Lower leg skin (tissue), 4 donors: ENCODE measurements at regions not wholly inside any gene's neighbourhood (a gene's known extent, or its start where the extent isn't known, plus 50 kb on each side); places are given as distances from the start of the nearest gene placed in this dataset.

ENCODE experiments used
- DNase-seq, 2 donors: peaks; one replicate each; pipeline ENCODE4 v3.0.0-alpha.2; 2019; ENCODE audit warnings: low spot score in 2 of 2
- H3K4me3 ChIP-seq: fragments of 200-600 bp; sonication (generic); 2 replicates; pipeline ENCODE4 v1.5.1; 2017; ENCODE audit warnings: mild to moderate bottlenecking, low read depth; ENCODE audit not compliant: poor library complexity, severe bottlenecking
- POLR2A ChIP-seq, 2 donors: fragments of 450-650 bp; IDR thresholded peaks; one replicate each; pipeline ENCODE4 v1.6.1; 2016 to 2017; ENCODE audit warnings: antibody characterized with exemption in 2 of 2, mild to moderate bottlenecking in 1 of 2, moderate library complexity in 1 of 2
- WGBS, 2 donors: methylation state at CpG; one replicate each; pipeline ENCODE4 v1.1.5; 2018; 5-methylcytosine and 5-hydroxymethylcytosine counted together
- intact Hi-C: fragments of 100-400 bp; cut with DNase I; formaldehyde crosslinking; loops from one replicate; pipeline ENCODE4 v1.15.0; 2023; ENCODE audit warnings: low total_unique reads
- TF ChIP-seq, protein P1 (sequence below), 3 donors: fragments of 450-650 bp; IDR thresholded peaks; one replicate each; pipeline ENCODE4 v1.5.1; 2016; ENCODE audit warnings: antibody characterized with exemption in 3 of 3, mild to moderate bottlenecking in 3 of 3, moderate library complexity in 2 of 3

DNA sequence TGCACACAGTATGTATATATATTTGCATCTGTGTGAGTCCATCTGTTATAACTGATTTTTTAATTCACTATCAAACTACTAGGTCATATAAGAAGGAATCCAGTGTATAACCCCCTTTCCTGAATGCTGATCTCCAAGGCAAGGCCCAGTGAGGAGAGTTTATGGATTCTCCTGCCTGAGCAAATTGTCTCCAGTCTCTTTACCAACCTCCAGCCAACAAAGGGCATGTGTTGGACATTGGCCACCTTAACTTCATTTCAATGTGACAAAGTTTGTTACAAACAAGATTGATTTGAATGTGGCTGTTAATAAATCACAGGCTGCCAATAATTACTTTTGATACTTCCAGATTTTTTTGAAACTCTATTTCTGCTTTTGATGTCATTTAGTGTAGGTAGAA, 191.6 kb downstream of the HAO1 start:
- H3K4me3 ChIP-seq, result no peak overlapping the region
- intact Hi-C loops, result no loop called here
- TF ChIP-seq, protein P1, sequence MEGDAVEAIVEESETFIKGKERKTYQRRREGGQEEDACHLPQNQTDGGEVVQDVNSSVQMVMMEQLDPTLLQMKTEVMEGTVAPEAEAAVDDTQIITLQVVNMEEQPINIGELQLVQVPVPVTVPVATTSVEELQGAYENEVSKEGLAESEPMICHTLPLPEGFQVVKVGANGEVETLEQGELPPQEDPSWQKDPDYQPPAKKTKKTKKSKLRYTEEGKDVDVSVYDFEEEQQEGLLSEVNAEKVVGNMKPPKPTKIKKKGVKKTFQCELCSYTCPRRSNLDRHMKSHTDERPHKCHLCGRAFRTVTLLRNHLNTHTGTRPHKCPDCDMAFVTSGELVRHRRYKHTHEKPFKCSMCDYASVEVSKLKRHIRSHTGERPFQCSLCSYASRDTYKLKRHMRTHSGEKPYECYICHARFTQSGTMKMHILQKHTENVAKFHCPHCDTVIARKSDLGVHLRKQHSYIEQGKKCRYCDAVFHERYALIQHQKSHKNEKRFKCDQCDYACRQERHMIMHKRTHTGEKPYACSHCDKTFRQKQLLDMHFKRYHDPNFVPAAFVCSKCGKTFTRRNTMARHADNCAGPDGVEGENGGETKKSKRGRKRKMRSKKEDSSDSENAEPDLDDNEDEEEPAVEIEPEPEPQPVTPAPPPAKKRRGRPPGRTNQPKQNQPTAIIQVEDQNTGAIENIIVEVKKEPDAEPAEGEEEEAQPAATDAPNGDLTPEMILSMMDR (IDR thresholded peaks at IDR 0.05), result no peak
- TF ChIP-seq POLR2A (IDR thresholded peaks at IDR 0.05), result no peak
- no peak for DNase-seq

DNA sequence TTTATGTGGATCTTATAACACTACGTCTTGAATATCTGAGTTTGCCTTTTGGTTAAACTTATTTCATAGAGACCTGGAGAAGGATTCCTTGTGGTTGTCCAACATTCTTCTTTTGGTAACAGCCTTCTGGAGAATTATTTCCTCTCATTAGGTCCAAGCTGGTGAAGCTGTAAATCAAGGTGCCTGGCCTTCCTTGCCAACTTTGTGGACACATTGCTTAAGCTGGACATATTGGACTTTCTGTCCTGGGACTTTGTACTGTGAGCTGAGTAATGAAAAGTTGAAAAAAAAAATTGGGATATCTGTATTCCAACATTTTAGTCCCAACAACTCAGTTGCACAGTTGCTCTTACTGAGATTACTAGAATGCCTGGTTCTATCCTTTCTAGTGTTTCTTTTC, 186.2 kb downstream of the HAO1 start:
- no peak for TF ChIP-seq POLR2A (IDR thresholded peaks at IDR 0.05)
- TF ChIP-seq, protein P1 (IDR thresholded peaks at IDR 0.05), result no peak
- no peak overlapping the region for H3K4me3 ChIP-seq
- intact Hi-C loops, result no loop called here
- DNase-seq, result no peak
- 93 to 95% methylated on average over 1 of the region's 1 CpG for WGBS, 2 donors

DNA sequence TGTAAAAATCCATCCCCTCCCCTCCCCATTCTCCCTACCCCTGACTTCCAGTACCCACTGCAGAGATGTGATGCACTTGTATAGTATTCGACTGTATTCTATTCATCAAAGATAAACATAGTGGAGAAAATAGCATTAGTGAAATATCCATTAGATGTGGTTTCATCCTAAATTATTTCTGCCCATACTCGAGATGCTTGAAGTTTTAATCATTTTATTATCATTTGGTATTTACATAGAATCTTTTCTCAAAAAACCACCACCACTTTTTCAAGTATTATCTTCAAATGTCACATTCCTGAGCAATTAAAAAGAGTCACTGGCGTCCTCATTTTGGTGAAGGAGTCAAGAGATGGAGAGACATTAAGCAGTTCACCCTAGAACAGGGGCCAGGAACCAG, 181.9 kb downstream of the HAO1 start:
- no peak for TF ChIP-seq POLR2A (IDR thresholded peaks at IDR 0.05)
- TF ChIP-seq, protein P1 (IDR thresholded peaks at IDR 0.05), result no peak
- no peak for DNase-seq
- intact Hi-C loops, result no loop called here
- 67 to 80% methylated on average over 3 of the region's 3 CpGs for WGBS, 2 donors
- H3K4me3 ChIP-seq, result no peak overlapping the region

DNA sequence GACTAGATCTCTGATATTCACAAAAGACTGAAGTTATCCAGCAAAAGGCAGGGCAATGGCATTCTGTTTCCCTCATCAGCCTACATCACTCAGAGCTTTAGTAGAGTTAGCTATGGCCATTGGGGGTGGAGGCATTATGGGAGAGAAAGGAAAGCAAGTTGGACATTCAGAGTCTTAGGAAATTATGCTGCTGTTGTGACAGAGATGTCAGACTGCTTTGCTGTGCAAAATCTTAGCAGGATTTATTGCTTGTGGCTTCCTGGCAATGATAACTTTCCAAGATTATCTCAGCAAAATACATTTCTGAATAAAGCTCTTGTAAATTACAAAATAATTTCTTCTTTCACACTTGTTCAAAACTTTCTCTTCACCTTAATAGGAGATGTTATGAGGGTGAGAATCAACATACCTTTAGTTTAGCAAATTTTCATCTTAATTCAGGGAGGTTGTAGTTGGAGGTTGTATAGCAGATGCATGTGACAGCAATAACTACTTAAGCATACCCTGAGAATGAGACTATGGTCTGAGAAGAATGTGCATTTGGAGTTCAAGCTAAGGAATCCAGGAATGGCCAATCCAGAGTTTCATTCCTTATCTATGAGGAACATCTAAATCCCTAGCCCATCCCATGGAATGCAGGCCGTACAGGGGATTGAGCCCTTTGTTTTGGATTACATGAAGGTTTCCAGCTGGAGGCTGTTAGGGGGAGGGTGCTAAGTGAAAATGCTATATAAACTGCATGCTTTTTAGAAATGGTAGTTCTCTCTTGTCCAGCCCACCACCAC, 179.8 kb downstream of the HAO1 start:
- intact Hi-C loops, result no loop called here
- DNase-seq, result no peak
- no peak overlapping the region for H3K4me3 ChIP-seq
- 41 to 57% methylated on average over 1 of the region's 1 CpG for WGBS, 2 donors
- TF ChIP-seq POLR2A (IDR thresholded peaks at IDR 0.05), result no peak
- TF ChIP-seq, protein P1 (IDR thresholded peaks at IDR 0.05), result no peak

DNA sequence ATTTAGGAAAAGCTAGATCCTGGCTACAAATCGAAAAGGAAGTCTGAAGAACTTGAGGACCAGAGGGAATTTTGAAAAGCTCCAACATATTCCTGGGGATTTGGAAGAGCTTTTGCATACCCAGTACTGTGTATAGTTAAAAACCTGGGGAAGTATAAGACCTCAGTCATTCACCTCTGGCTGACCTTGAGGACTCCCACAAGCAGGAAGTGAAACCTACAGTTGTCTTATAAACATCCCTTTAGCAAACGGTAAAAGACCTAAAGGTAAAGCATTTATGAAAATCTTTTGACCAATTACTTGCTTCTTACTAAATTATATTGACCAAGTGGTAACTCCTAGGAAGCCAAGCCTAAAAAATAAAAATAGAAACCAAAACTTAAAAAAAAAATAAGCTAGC, 175.0 kb downstream of the HAO1 start:
- no peak for DNase-seq
- no peak overlapping the region for H3K4me3 ChIP-seq
- intact Hi-C loops, result no loop called here
- TF ChIP-seq, protein P1 (IDR thresholded peaks at IDR 0.05), result no peak
- TF ChIP-seq POLR2A (IDR thresholded peaks at IDR 0.05), result no peak
- WGBS, 2 donors, result 63 to 69% methylated on average over 2 of the region's 2 CpGs

DNA sequence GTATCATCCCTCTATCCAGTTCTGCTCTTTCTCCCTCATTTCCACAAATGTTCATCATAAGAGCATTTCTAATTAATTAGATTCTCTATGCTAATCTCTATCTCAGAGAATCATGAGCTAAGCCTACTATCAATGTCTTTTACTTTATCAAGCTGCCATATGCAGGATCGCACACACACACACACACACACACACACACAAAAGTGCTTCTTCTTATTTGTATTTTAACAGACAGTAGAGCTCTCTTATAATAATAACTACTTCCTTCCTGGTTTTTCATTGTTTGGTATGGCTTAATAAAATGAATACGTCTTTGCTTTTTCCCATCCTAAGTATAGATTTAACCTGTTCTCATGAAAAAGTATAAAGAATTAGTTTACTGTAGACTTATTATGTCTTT, 170.2 kb downstream of the HAO1 start:
- WGBS, 2 donors, result 74 to 78% methylated on average over 2 of the region's 2 CpGs
- intact Hi-C loops, result no loop called here
- no peak for TF ChIP-seq POLR2A (IDR thresholded peaks at IDR 0.05)
- TF ChIP-seq, protein P1 (IDR thresholded peaks at IDR 0.05), result no peak
- H3K4me3 ChIP-seq, result no peak overlapping the region
- DNase-seq, result no peak
